Keratinocyte (primary cell): ENCODE measurements at regions not wholly inside any gene's neighbourhood (a gene's known extent, or its start where the extent isn't known, plus 50 kb on each side); places are given as distances from the start of the nearest gene placed in this dataset.
A peak's percentile ranks its signal among the peaks of the same experiment; 100 is the strongest.

Experiments
- DNase-seq: peaks from one replicate; pipeline ENCODE4 v3.0.0-alpha.2; 2011; ENCODE audit warnings: low read depth, missing footprints, low spot score
- FAIRE-seq: peaks from 2 replicates; lab custom pipeline; 2011; peaks lifted over from hg19 to GRCh38; lab: Jason Lieb, UNC
- H2AFZ ChIP-seq: 2 replicates; pipeline ENCODE4 v1.6.0; 2012; ENCODE audit warnings: low read length, control low read depth, inconsistent platforms; ENCODE audit not compliant: control insufficient read depth
- H3K27ac ChIP-seq: 2 replicates; pipeline ENCODE4 v1.5.1; 2011; ENCODE audit warnings: low read length; ENCODE audit not compliant: control insufficient read depth, insufficient read depth
- H3K27me3 ChIP-seq: 3 replicates; pipeline ENCODE4 v1.6.0; 2011; ENCODE audit warnings: low read length; ENCODE audit not compliant: control insufficient read depth, insufficient read depth; ENCODE audit errors: extremely low read depth
- H3K36me3 ChIP-seq, 2 experiments: 2 replicates in 1 of 2; 3 replicates in 1 of 2; pipeline ENCODE4 v1.5.1; 2011; ENCODE audit warnings: low read length in 2 of 2, mild to moderate bottlenecking in 1 of 2; ENCODE audit not compliant: control insufficient read depth in 2 of 2, insufficient read depth in 2 of 2; ENCODE audit errors: extremely low read depth in 1 of 2
- H3K4me1 ChIP-seq: 3 replicates; pipeline ENCODE4 v1.5.1; 2011; ENCODE audit warnings: low read length; ENCODE audit not compliant: control insufficient read depth, insufficient read depth; ENCODE audit errors: extremely low read depth
- H3K4me2 ChIP-seq: 3 replicates; pipeline ENCODE4 v1.6.0; 2011; ENCODE audit warnings: low read depth, low read length; ENCODE audit not compliant: control insufficient read depth, insufficient read depth; ENCODE audit errors: extremely low read depth
- H3K4me3 ChIP-seq, 3 experiments: fragments of 200-600 bp in 1 of 3; sonication (generic) in 1 of 3; 2 replicates in 2 of 3; 3 replicates in 1 of 3; pipeline ENCODE4 v1.5.1; 2011 to 2016; ENCODE audit warnings: low read length in 3 of 3, mild to moderate bottlenecking in 3 of 3, control low read depth in 2 of 3, inconsistent platforms in 1 of 3, low read depth in 1 of 3, mixed read lengths in 1 of 3, mixed run types in 1 of 3, moderate library complexity in 1 of 3; ENCODE audit not compliant: control insufficient read depth in 2 of 3, insufficient read depth in 2 of 3; ENCODE audit errors: extremely low read depth in 1 of 3
- H3K79me2 ChIP-seq: 2 replicates; pipeline ENCODE4 v1.6.0; 2012; ENCODE audit warnings: low read length; ENCODE audit not compliant: control insufficient read depth, insufficient read depth
- H3K9ac ChIP-seq: 3 replicates; pipeline ENCODE4 v1.6.0; 2011; ENCODE audit warnings: low read length; ENCODE audit not compliant: control insufficient read depth, insufficient read depth; ENCODE audit errors: extremely low read depth
- H3K9me1 ChIP-seq: 3 replicates; pipeline ENCODE4 v1.6.0; 2011; ENCODE audit warnings: low read length; ENCODE audit not compliant: control insufficient read depth, insufficient read depth; ENCODE audit errors: extremely low read depth
- H3K9me3 ChIP-seq: 2 replicates; pipeline ENCODE4 v1.5.1; 2012; ENCODE audit warnings: low read depth, low read length; ENCODE audit not compliant: control insufficient read depth
- H4K20me1 ChIP-seq: 3 replicates; pipeline ENCODE4 v1.6.0; 2011; ENCODE audit warnings: low read length; ENCODE audit not compliant: control insufficient read depth, insufficient read depth; ENCODE audit errors: extremely low read depth
- CTCF ChIP-seq, 3 experiments: IDR thresholded peaks in 1 of 3; conservative IDR thresholded peaks in 1 of 3; optimal IDR thresholded peaks in 1 of 3; 2 replicates in 2 of 3; 3 replicates in 1 of 3; pipeline versions ENCODE3 to v1.5.1; 2011; ENCODE audit warnings: low read length in 3 of 3, mild to moderate bottlenecking in 3 of 3, moderate library complexity in 2 of 3, control low read depth in 1 of 3, inconsistent platforms in 1 of 3; ENCODE audit not compliant: insufficient read depth in 2 of 3; ENCODE audit errors: extremely low read depth in 1 of 3
- EZH2 ChIP-seq: IDR thresholded peaks from one replicate; pipeline ENCODE4 v1.6.1; 2012; ENCODE audit warnings: inconsistent platforms, mild to moderate bottlenecking, low read length, moderate library complexity
- dilution Hi-C: fragments of 300-500 bp; cut with MboI; formaldehyde crosslinking; loops from one replicate; pipeline ENCODE4 v1.7.0; 2020; ENCODE audit warnings: low sequenced_read_pairs; ENCODE audit not compliant: extremely low pct_ligation_motif_present

- H3K4me1 ChIP-seq: no peaks in the 10 kb centered on the region
- no peak overlapping the region for H3K4me2 ChIP-seq
- H3K9me3 ChIP-seq: no peaks in the 10 kb centered on the region
- no peaks in the 10 kb centered on the region for H4K20me1 ChIP-seq
- dilution Hi-C loops: no loop called here
- no peaks in the 10 kb centered on the region for H3K27me3 ChIP-seq
- no peak overlapping the region for H2AFZ ChIP-seq
- no peaks in the 10 kb centered on the region for H3K79me2 ChIP-seq
- no peak overlapping the region for H3K9ac ChIP-seq
- FAIRE-seq (no peak), DNase-seq (no peak)
- no peak overlapping the region for H3K27ac ChIP-seq
- no peak overlapping the region for H3K4me3 ChIP-seq
- H3K36me3 ChIP-seq: no peaks in the 10 kb centered on the region
- H3K9me1 ChIP-seq: no peaks in the 10 kb centered on the region
- TF ChIP-seq EZH2 (no peak), CTCF (optimal IDR thresholded peaks at IDR 0.05 in 1 of 3, IDR thresholded peaks at IDR 0.05 in 1 of 3, conservative IDR thresholded peaks at IDR 0.05 in 1 of 3; ENCODE audit: extremely low read depth in 1 of 3, insufficient read depth in 2 of 3, low read length in 3 of 3) (no peak)
These were observed 391.9 kb upstream of the ATP2B1 start for GRCh38 chr12:90100579-90100978.

DNA sequence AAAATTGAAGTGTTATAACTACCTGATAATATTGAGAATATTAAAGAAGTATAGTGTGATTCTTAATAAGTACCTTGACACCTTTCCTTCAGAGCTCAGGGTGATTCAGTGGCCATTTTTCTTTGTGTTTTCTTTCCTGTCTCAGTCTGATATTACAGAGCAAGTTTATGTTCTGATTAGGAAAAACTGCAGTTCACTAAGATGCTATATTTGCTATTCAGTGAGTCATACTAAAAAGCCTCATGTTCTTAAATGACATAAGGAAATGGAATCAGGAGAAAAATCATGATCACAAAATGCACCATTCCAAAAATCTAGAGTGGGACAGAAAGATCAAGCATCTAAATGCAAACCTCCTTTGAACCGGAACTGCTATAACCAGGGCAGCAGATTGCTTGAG, 390.6 kb upstream of the ATP2B1 start:
- no peaks in the 10 kb centered on the region for H4K20me1 ChIP-seq
- no peak overlapping the region for H2AFZ ChIP-seq
- no peak for TF ChIP-seq CTCF (optimal IDR thresholded peaks at IDR 0.05 in 1 of 3, IDR thresholded peaks at IDR 0.05 in 1 of 3, conservative IDR thresholded peaks at IDR 0.05 in 1 of 3; ENCODE audit: extremely low read depth in 1 of 3, insufficient read depth in 2 of 3, low read length in 3 of 3)
- no peak for TF ChIP-seq EZH2
- no peaks in the 10 kb centered on the region for H3K9me3 ChIP-seq
- dilution Hi-C loops: no loop called here
- DNase-seq: no peak
- no peak overlapping the region for H3K27ac ChIP-seq
- no peaks in the 10 kb centered on the region for H3K27me3 ChIP-seq
- H3K4me3 ChIP-seq: no peak overlapping the region
- no peaks in the 10 kb centered on the region for H3K9me1 ChIP-seq
- peak; percentile 13 for FAIRE-seq
- no peaks in the 10 kb centered on the region for H3K36me3 ChIP-seq
- H3K79me2 ChIP-seq: no peaks in the 10 kb centered on the region
- no peaks in the 10 kb centered on the region for H3K4me1 ChIP-seq
- no peak overlapping the region for H3K9ac ChIP-seq
- no peak overlapping the region for H3K4me2 ChIP-seq
